ENCODE measurements at regions not wholly inside any gene's neighbourhood (a gene's known extent, or its start where the extent isn't known, plus 50 kb on each side); places are given as distances from the start of the nearest gene placed in this dataset.

DNA sequence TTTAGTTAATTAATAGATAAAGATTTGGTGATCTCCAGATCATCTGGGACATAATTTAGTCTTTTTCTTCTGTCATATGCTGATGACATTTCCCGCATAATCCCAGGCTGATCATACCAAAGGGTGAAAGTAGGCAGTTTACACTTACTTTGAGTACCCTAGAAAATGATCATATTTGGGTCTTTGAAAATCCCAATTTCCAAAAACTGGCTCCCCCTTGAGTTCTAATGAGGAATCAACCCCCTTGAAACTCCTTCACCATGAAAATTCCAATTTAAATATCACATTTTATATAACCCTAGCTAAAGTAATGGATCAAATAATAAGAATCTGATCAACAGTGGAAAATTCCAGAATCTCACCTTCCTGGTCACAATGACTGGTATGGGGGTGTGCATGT lies 223.4 kb downstream of the NAF1 start:
- no peaks in the 10 kb centered on the region for H3F3A ChIP-seq (replicated peaks; ENCODE audit: low read depth)
- H3K4me1 ChIP-seq (ENCODE audit: insufficient read depth) = no peaks in the 10 kb centered on the region
- ATAC-seq = no peak
- Mint-ChIP-seq H3K4me1 (no peaks in the 10 kb centered on the region), H3K4me3 (no peak overlapping the region), H3K27me3 (ENCODE audit: insufficient read depth, low read depth, poor library complexity) (no peaks in the 10 kb centered on the region), H3K27ac (no peak overlapping the region), H3K36me3 (ENCODE audit: low read depth) (no peaks in the 10 kb centered on the region), H3K9me3 (no peaks in the 10 kb centered on the region)
- H3K4me3 ChIP-seq = no peak overlapping the region
- TF ChIP-seq STAT1 (IDR thresholded peaks at IDR 0.05; ENCODE audit: unreplicated experiment) (no peak), ZNF114 (CRISPR knock-in tag; IDR thresholded peaks at IDR 0.05) (no peak)
- TF ChIP-seq, protein P1, sequence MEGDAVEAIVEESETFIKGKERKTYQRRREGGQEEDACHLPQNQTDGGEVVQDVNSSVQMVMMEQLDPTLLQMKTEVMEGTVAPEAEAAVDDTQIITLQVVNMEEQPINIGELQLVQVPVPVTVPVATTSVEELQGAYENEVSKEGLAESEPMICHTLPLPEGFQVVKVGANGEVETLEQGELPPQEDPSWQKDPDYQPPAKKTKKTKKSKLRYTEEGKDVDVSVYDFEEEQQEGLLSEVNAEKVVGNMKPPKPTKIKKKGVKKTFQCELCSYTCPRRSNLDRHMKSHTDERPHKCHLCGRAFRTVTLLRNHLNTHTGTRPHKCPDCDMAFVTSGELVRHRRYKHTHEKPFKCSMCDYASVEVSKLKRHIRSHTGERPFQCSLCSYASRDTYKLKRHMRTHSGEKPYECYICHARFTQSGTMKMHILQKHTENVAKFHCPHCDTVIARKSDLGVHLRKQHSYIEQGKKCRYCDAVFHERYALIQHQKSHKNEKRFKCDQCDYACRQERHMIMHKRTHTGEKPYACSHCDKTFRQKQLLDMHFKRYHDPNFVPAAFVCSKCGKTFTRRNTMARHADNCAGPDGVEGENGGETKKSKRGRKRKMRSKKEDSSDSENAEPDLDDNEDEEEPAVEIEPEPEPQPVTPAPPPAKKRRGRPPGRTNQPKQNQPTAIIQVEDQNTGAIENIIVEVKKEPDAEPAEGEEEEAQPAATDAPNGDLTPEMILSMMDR (conservative IDR thresholded peaks at IDR 0.05; ENCODE audit: low read depth in 2 of 2) = peak; percentile 47 to 59
- no peak overlapping the region for H2AFZ ChIP-seq
- no peaks in the 10 kb centered on the region for H3K79me2 ChIP-seq (replicated peaks; ENCODE audit: insufficient read depth)
- H3K4me2 ChIP-seq = no peak overlapping the region
- no peaks in the 10 kb centered on the region for H3K27me3 ChIP-seq (ENCODE audit: insufficient read depth)
- H3K36me3 ChIP-seq (ENCODE audit: insufficient read depth) = no peaks in the 10 kb centered on the region
- H3K27ac ChIP-seq (ENCODE audit: low read depth) = no peak overlapping the region
- peaks cover 10% of the 10 kb centered on the region for H3K9me2 ChIP-seq (ENCODE audit: insufficient read depth)
- DNase-seq (ENCODE audit: low spot score) = peak; percentile 21
- no peaks in the 10 kb centered on the region for H4K20me1 ChIP-seq (replicated peaks; ENCODE audit: insufficient read depth)

DNA sequence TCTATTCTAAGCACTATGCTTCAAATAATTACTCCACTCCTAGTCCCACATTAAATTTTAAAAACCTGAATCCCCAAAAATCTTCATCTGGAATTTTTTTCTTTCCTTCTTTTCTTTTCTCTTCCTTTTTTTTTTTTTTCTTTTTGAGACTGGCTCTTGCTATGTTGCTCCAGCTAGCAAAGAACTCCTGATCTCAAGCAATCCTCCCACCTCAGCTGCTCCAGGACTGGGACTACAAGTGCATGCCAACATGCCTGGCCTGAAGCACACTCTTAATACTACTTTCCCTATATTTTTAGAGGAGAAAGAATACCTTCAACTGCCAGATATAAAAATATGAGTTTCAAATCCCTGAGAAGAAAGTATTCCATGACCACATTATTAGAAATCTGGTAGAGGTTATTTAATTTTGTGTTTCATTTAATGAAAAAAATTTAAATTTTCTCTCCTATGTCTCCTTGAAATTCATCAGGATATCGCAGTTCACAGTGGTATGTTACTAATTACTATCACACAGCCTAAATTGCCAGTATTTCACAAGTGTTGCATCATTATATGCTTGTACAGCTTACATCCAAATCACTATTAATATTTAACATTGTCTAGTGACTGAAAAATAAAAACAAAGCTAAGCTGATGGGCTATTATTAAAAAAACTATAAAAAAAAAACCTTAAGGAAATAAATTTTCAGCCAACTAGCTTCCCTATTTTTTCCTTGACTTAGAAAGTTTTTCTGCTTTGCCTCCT lies 227.8 kb downstream of the NAF1 start:
- TF ChIP-seq JUNB (IDR thresholded peaks at IDR 0.05; ENCODE audit: unreplicated experiment) = no peak
- TF ChIP-seq CREB1 (CRISPR knock-in tag; IDR thresholded peaks at IDR 0.05; ENCODE audit: low read depth) = no peak
- 0 out of 2 replicates have a peak overlapping the region, but pooled peaks have one; percentile 21 for H3K27ac Mint-ChIP-seq

DNA sequence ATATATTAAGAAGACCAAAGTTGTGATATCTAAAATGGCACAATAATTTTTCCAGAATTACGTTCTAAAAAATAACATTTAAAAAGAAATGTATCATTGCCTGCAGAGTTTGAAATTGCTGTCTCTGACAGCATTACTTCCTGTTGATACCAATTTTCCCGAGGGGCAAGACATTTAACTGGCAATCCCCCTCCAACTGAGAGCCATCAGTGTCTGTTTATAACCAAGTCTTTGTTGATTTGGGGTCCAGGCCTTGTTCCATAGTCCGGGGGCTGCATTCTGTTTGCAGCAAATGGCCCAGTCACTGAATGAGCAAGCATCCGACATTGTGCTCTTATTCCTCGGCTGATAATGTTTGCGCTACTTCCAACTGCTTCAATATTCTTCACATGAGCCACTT lies 231.5 kb downstream of the NAF1 start:
- no peak overlapping the region for H3K4me3 Mint-ChIP-seq
- Histone ChIP-seq H3K36me3 (ENCODE audit: insufficient read depth) (no peaks in the 10 kb centered on the region), H3K27me3 (ENCODE audit: insufficient read depth) (no peaks in the 10 kb centered on the region), H3K4me2 (no peak overlapping the region), H4K20me1 (replicated peaks; ENCODE audit: insufficient read depth) (no peaks in the 10 kb centered on the region), H3K9me2 (ENCODE audit: insufficient read depth) (peaks cover 9% of the 10 kb centered on the region; the same call in 1 of the 2 replicates), H3K27ac (ENCODE audit: low read depth) (no peak overlapping the region), H3K79me2 (replicated peaks; ENCODE audit: insufficient read depth) (no peaks in the 10 kb centered on the region), H3K4me3 (no peak overlapping the region), H3F3A (replicated peaks; ENCODE audit: low read depth) (no peaks in the 10 kb centered on the region), H3K4me1 (ENCODE audit: insufficient read depth) (peaks cover 25% of the 10 kb centered on the region; the same call in 1 of the 2 replicates), H2AFZ (peak overlapping the region; percentile 8; the same call in 1 of the 2 replicates)
- ATAC-seq (no peak), DNase-seq (ENCODE audit: low spot score) (no peak)
- H3K27me3 Mint-ChIP-seq (ENCODE audit: insufficient read depth, low read depth, poor library complexity) = no peaks in the 10 kb centered on the region
- no peak overlapping the region for H3K27ac Mint-ChIP-seq
- no peaks in the 10 kb centered on the region for H3K36me3 Mint-ChIP-seq (ENCODE audit: low read depth)
- TF ChIP-seq POLR2AphosphoS5 (IDR thresholded peaks at IDR 0.05; ENCODE audit: low read depth) (no peak), ZNF331 (CRISPR knock-in tag; IDR thresholded peaks at IDR 0.05; ENCODE audit: low read depth) (no peak), EZH2 (IDR thresholded peaks at IDR 0.05; ENCODE audit: low read depth, unreplicated experiment) (no peak)
- TF ChIP-seq, protein P2, sequence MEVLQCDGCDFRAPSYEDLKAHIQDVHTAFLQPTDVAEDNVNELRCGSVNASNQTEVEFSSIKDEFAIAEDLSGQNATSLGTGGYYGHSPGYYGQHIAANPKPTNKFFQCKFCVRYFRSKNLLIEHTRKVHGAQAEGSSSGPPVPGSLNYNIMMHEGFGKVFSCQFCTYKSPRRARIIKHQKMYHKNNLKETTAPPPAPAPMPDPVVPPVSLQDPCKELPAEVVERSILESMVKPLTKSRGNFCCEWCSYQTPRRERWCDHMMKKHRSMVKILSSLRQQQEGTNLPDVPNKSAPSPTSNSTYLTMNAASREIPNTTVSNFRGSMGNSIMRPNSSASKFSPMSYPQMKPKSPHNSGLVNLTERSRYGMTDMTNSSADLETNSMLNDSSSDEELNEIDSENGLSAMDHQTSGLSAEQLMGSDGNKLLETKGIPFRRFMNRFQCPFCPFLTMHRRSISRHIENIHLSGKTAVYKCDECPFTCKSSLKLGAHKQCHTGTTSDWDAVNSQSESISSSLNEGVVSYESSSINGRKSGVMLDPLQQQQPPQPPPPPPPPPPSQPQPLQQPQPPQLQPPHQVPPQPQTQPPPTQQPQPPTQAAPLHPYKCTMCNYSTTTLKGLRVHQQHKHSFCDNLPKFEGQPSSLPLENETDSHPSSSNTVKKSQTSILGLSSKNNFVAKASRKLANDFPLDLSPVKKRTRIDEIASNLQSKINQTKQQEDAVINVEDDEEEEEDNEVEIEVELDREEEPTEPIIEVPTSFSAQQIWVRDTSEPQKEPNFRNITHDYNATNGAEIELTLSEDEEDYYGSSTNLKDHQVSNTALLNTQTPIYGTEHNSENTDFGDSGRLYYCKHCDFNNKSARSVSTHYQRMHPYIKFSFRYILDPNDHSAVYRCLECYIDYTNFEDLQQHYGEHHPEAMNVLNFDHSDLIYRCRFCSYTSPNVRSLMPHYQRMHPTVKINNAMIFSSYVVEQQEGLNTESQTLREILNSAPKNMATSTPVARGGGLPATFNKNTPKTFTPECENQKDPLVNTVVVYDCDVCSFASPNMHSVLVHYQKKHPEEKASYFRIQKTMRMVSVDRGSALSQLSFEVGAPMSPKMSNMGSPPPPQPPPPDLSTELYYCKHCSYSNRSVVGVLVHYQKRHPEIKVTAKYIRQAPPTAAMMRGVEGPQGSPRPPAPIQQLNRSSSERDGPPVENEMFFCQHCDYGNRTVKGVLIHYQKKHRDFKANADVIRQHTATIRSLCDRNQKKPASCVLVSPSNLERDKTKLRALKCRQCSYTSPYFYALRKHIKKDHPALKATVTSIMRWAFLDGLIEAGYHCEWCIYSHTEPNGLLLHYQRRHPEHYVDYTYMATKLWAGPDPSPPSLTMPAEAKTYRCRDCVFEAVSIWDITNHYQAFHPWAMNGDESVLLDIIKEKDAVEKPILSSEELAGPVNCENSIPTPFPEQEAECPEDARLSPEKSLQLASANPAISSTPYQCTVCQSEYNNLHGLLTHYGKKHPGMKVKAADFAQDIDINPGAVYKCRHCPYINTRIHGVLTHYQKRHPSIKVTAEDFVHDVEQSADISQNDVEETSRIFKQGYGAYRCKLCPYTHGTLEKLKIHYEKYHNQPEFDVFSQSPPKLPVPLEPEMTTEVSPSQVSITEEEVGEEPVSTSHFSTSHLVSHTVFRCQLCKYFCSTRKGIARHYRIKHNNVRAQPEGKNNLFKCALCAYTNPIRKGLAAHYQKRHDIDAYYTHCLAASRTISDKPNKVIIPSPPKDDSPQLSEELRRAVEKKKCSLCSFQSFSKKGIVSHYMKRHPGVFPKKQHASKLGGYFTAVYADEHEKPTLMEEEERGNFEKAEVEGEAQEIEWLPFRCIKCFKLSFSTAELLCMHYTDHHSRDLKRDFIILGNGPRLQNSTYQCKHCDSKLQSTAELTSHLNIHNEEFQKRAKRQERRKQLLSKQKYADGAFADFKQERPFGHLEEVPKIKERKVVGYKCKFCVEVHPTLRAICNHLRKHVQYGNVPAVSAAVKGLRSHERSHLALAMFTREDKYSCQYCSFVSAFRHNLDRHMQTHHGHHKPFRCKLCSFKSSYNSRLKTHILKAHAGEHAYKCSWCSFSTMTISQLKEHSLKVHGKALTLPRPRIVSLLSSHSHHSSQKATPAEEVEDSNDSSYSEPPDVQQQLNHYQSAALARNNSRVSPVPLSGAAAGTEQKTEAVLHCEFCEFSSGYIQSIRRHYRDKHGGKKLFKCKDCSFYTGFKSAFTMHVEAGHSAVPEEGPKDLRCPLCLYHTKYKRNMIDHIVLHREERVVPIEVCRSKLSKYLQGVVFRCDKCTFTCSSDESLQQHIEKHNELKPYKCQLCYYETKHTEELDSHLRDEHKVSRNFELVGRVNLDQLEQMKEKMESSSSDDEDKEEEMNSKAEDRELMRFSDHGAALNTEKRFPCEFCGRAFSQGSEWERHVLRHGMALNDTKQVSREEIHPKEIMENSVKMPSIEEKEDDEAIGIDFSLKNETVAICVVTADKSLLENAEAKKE (CRISPR knock-in tag; IDR thresholded peaks at IDR 0.05) = no peak
- no peaks in the 10 kb centered on the region for H3K9me3 Mint-ChIP-seq
- peaks cover 9% of the 10 kb centered on the region for H3K4me1 Mint-ChIP-seq

More for the DNA sequence above, 227.8 kb downstream of the NAF1 start:
- no peak overlapping the region for H3K27ac ChIP-seq (ENCODE audit: low read depth)
- H3K79me2 ChIP-seq (replicated peaks; ENCODE audit: insufficient read depth) = no peaks in the 10 kb centered on the region
- peaks cover 5% of the 10 kb centered on the region; the same call in 1 of the 2 replicates for H3K9me2 ChIP-seq (ENCODE audit: insufficient read depth)
- H3K4me1 ChIP-seq (ENCODE audit: insufficient read depth) = no peaks in the 10 kb centered on the region
- Mint-ChIP-seq H3K9me3 (no peaks in the 10 kb centered on the region), H3K27me3 (ENCODE audit: insufficient read depth, low read depth, poor library complexity) (no peaks in the 10 kb centered on the region), H3K4me1 (no peaks in the 10 kb centered on the region; the same call in 2 of the 3 replicates), H3K36me3 (ENCODE audit: low read depth) (no peaks in the 10 kb centered on the region), H3K4me3 (no peak overlapping the region)
- no peak overlapping the region for H3K4me3 ChIP-seq
- no peaks in the 10 kb centered on the region for H3K36me3 ChIP-seq (ENCODE audit: insufficient read depth)
- no peaks in the 10 kb centered on the region for H3K27me3 ChIP-seq (ENCODE audit: insufficient read depth)
- no peaks in the 10 kb centered on the region for H3F3A ChIP-seq (replicated peaks; ENCODE audit: low read depth)
- H3K4me2 ChIP-seq = no peak overlapping the region
- no peaks in the 10 kb centered on the region for H4K20me1 ChIP-seq (replicated peaks; ENCODE audit: insufficient read depth)
- H2AFZ ChIP-seq = peak overlapping the region; percentile 16; the same call in 1 of the 2 replicates
- DNase-seq (ENCODE audit: low spot score) (no peak), ATAC-seq (no peak)
